BE2C (cell line): ENCODE measurements at regions not wholly inside any gene's neighbourhood (a gene's known extent, or its start where the extent isn't known, plus 50 kb on each side); places are given as distances from the start of the nearest gene placed in this dataset.

ENCODE experiments used
- DNase-seq: peaks from one replicate; pipeline ENCODE4 v3.0.0-alpha.2; 2020
- H3K27me3 ChIP-seq: fragments of 250-450 bp; sonication (Bioruptor Pico); 2 replicates; pipeline ENCODE4 v1.5.1; 2020; ENCODE audit warnings: mild to moderate bottlenecking
- H3K36me3 ChIP-seq: fragments of 250-450 bp; sonication (Bioruptor Pico); 2 replicates; pipeline ENCODE4 v1.5.1; 2020; ENCODE audit warnings: mild to moderate bottlenecking
- H3K4me1 ChIP-seq: fragments of 250-450 bp; sonication (Bioruptor Pico); 2 replicates; pipeline ENCODE4 v1.5.1; 2020
- H3K4me3 ChIP-seq: 2 replicates; pipeline ENCODE4 v1.5.1; 2011; ENCODE audit warnings: low read depth, low read length
- H3K9me3 ChIP-seq: fragments of 250-450 bp; sonication (Bioruptor Pico); 2 replicates; pipeline ENCODE4 v1.5.1; 2020
- TF ChIP-seq, protein P1 (sequence below): IDR thresholded peaks from 2 replicates; pipeline ENCODE4 v1.5.1; 2012; ENCODE audit warnings: mild to moderate bottlenecking, low read depth, low read length

DNA sequence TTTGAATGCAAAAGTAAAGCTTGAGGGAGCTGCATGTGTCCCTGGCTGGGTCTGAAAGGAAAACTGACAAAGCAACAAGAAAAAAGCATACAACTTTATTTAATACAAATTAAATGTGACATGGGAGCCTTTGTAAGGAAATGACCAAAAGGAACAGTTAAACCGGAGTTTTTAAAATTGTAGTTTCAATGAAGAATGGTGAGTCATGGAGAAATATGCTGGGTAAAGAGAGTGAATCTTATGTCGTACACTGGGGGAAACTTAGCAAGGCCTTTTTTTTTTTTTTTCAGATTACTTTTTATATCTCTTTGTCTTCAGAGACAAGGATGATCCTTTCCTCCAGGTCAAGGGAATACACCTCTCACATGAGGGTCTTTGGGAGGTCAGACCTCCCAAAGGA, 50.1 kb upstream of the FBXL17 start:
- TF ChIP-seq, protein P1, sequence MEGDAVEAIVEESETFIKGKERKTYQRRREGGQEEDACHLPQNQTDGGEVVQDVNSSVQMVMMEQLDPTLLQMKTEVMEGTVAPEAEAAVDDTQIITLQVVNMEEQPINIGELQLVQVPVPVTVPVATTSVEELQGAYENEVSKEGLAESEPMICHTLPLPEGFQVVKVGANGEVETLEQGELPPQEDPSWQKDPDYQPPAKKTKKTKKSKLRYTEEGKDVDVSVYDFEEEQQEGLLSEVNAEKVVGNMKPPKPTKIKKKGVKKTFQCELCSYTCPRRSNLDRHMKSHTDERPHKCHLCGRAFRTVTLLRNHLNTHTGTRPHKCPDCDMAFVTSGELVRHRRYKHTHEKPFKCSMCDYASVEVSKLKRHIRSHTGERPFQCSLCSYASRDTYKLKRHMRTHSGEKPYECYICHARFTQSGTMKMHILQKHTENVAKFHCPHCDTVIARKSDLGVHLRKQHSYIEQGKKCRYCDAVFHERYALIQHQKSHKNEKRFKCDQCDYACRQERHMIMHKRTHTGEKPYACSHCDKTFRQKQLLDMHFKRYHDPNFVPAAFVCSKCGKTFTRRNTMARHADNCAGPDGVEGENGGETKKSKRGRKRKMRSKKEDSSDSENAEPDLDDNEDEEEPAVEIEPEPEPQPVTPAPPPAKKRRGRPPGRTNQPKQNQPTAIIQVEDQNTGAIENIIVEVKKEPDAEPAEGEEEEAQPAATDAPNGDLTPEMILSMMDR, result no peak
- Histone ChIP-seq H3K9me3 (no peaks in the 10 kb centered on the region), H3K27me3 (peaks cover 3% of the 10 kb centered on the region; the same call in 1 of the 2 replicates), H3K36me3 (no peaks in the 10 kb centered on the region), H3K4me1 (no peaks in the 10 kb centered on the region), H3K4me3 (no peak overlapping the region)
- DNase-seq, result no peak
